ENCODE measurements at regions not wholly inside any gene's neighbourhood (a gene's known extent, or its start where the extent isn't known, plus 50 kb on each side); places are given as distances from the start of the nearest gene placed in this dataset.

GRCh38 chr22:34696557-34696956, 369.4 kb upstream of the ISX start:
- TF ChIP-seq CTCF (IDR thresholded peaks at IDR 0.05) (no peak), POLR2A (IDR thresholded peaks at IDR 0.05) (no peak)

Measured in body of pancreas (tissue), 4 donors.